ENCODE measurements at regions not wholly inside any gene's neighbourhood (a gene's known extent, or its start where the extent isn't known, plus 50 kb on each side); places are given as distances from the start of the nearest gene placed in this dataset.

DNA sequence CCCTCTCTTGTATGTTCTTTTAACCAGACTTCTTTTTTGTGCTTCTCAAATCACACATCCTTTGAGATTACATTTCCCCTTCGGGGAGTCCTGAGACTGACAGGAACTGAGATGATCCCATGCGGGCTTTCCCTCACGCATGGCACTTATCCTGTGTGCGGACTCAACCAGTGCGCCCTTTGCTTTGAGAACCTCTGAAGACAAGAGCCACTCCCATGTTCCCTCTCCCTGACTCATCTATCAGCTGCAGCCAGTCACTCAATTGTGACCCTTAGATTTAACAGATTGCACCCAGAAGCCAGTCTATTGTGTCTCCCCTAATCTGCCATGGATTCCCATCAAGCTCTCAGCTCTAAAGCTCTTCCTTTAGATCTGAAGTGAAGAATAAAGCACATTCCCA lies 353.9 kb upstream of the MEOX2 start:
- no peaks in the 10 kb centered on the region for H3K36me3 Mint-ChIP-seq
- H3K4me3 Mint-ChIP-seq, result no peak overlapping the region
- no peaks in the 10 kb centered on the region for H3K4me1 Mint-ChIP-seq
- H3K27ac Mint-ChIP-seq, result no peak overlapping the region
- H3K27me3 Mint-ChIP-seq, result peaks cover 5% of the 10 kb centered on the region
- no peak for DNase-seq
- H3K9me3 Mint-ChIP-seq, result no peaks in the 10 kb centered on the region

DNA sequence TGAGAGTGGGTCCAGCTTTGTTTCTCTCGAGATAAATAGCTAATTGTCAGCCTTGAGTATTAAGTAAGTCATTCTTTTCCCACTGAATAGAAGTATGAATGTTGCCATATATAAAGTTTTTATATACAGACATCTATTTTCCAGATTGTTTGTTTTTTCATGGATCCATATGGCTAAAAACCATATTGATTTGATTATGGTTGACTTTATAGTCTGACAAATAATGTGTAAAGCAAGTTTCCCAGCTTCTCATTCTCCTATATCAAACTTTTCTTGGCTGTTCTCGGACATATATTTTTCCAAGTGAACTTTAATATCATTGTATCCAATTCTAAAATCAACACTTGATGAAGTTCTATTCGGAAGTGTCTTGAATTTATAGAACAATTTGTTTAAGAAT lies 352.4 kb upstream of the MEOX2 start:
- no peak for DNase-seq
- no peak overlapping the region for H3K27ac Mint-ChIP-seq
- peaks cover 5% of the 10 kb centered on the region for H3K27me3 Mint-ChIP-seq
- no peaks in the 10 kb centered on the region for H3K9me3 Mint-ChIP-seq
- H3K4me3 Mint-ChIP-seq, result no peak overlapping the region
- no peaks in the 10 kb centered on the region for H3K4me1 Mint-ChIP-seq
- H3K36me3 Mint-ChIP-seq, result no peaks in the 10 kb centered on the region

DNA sequence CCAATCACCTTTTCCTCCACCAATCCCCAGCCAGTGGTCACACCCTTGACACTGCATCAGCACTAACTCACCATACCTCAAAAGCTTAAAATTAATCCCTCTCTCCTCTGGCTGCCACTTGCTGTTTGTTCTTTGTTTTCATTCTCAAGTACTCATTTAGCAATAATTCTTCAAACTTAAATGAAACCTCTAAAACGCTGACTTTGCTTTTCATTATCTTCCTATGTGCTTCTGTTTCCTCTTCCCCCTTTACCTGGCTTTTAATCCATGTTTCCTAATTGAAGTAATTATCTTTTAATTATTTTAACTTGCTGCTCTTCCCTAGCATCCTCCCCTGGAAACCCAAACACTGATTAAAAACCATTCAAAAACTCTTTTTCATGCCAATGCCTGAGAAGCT lies 348.9 kb upstream of the MEOX2 start:
- H3K36me3 Mint-ChIP-seq, result no peaks in the 10 kb centered on the region
- DNase-seq, result no peak
- no peaks in the 10 kb centered on the region for H3K4me1 Mint-ChIP-seq
- peaks cover 2% of the 10 kb centered on the region for H3K27me3 Mint-ChIP-seq
- no peak overlapping the region for H3K4me3 Mint-ChIP-seq
- no peak overlapping the region for H3K27ac Mint-ChIP-seq
- no peaks in the 10 kb centered on the region for H3K9me3 Mint-ChIP-seq

DNA sequence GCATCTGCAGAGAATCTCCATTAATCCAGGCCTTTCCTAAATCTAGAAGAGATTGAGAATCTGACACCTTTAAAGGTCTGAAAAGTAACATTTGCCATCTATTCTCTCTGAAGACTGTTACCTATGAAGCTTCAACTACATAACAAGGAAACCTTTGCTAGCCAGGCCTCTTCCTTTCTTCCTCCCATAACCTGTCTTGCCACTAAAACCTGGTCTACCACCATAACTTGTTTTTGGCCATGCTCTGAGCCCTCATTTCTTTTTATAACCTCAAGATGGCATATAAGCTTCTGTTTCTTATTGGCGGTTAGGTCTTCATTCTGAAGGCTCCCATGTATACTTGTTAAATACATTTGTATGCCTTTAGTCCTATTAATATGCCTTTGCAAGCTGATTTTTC lies 348.4 kb upstream of the MEOX2 start:
- Mint-ChIP-seq H3K4me1 (no peaks in the 10 kb centered on the region), H3K27ac (no peak overlapping the region), H3K36me3 (no peaks in the 10 kb centered on the region), H3K4me3 (no peak overlapping the region), H3K9me3 (no peaks in the 10 kb centered on the region), H3K27me3 (no peaks in the 10 kb centered on the region)
- no peak for DNase-seq

DNA sequence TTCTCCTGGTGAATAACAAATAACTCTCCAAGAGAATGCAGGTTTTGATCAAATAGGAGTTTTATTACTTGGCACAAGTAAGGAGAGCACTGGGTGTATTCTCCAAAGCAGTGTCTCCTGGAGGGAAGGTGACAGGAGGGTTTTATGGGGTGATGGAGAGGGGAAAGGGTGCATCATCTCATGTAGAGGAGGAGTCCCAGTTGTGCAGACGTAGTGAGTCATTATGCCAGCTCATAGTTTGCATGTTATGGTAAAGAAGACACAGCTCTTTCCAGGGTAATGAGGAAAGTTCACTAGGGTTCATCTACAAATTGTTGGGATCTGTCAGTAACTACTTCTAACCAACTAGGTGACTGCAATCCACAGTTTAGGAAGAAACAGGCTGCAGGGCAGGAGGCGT lies 347.9 kb upstream of the MEOX2 start:
- H3K27ac Mint-ChIP-seq, result no peak overlapping the region
- H3K9me3 Mint-ChIP-seq, result no peaks in the 10 kb centered on the region
- no peaks in the 10 kb centered on the region for H3K27me3 Mint-ChIP-seq
- H3K4me3 Mint-ChIP-seq, result no peak overlapping the region
- DNase-seq, result no peak
- no peaks in the 10 kb centered on the region for H3K4me1 Mint-ChIP-seq
- no peaks in the 10 kb centered on the region for H3K36me3 Mint-ChIP-seq

DNA sequence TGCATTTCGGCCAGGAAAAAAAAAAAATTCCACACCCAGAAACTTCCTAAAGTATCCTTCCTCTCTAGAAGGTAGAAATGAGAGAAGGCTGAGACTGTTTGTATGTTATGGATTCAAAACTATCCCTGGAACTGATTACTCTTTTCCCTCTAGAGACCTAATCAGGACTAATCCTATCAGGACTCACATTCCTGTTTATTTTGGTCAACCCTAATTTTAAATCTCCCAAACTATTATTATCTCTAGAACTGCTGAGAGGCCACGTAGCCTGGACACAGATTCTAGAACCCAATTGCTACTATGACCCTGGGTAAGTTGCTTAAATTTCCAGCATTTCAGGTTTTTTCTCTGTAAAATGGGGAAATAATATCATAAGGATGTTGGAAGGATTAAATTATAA lies 346.8 kb upstream of the MEOX2 start:
- Mint-ChIP-seq H3K9me3 (no peaks in the 10 kb centered on the region), H3K27me3 (no peaks in the 10 kb centered on the region), H3K4me3 (no peak overlapping the region), H3K4me1 (no peaks in the 10 kb centered on the region), H3K36me3 (no peaks in the 10 kb centered on the region), H3K27ac (no peak overlapping the region)
- no peak for DNase-seq

DNA sequence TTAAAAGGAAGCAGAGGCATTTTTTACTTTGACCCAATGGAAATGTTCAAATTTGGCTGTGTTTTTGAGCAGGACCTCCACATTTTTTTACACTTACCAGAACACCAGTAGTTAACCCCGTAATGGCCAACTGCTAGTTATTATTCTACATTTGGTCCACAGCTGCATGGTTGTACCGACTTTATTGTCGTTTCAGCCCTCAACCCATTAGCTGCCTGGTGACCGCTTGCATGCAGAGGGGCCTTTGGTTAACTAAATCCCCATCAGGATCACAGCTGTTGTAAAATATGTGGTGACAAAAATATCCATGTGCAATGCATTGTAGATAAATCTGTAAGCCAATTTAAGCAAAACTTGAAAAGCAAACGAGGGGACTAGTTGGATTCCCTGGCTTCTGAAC lies 342.2 kb upstream of the MEOX2 start:
- no peaks in the 10 kb centered on the region for H3K9me3 Mint-ChIP-seq
- no peak overlapping the region for H3K27ac Mint-ChIP-seq
- H3K4me3 Mint-ChIP-seq, result no peak overlapping the region
- H3K4me1 Mint-ChIP-seq, result no peaks in the 10 kb centered on the region
- H3K36me3 Mint-ChIP-seq, result no peaks in the 10 kb centered on the region
- H3K27me3 Mint-ChIP-seq, result no peaks in the 10 kb centered on the region
- no peak for DNase-seq

DNA sequence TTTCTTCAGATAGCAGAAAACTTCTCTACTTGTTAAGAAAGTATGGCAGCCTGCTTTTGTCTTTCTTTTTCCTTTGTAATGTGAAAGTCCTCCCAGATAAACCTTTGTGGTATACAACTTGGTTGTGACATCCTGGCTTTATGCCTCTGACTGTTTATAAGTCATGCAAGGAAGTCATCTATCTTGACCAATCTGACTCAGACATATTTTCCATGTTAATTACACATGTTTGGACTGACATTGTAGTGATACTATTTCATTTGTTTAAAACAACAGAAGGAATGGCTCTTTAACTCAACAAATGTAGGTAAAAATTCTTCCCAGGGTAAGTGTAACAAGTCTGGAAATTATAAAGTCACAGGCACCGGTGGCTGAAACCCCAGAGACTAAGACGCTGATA lies 341.6 kb upstream of the MEOX2 start:
- Mint-ChIP-seq H3K27me3 (no peaks in the 10 kb centered on the region), H3K4me3 (no peak overlapping the region), H3K9me3 (no peaks in the 10 kb centered on the region), H3K27ac (no peak overlapping the region), H3K4me1 (no peaks in the 10 kb centered on the region), H3K36me3 (no peaks in the 10 kb centered on the region)
- no peak for DNase-seq

DNA sequence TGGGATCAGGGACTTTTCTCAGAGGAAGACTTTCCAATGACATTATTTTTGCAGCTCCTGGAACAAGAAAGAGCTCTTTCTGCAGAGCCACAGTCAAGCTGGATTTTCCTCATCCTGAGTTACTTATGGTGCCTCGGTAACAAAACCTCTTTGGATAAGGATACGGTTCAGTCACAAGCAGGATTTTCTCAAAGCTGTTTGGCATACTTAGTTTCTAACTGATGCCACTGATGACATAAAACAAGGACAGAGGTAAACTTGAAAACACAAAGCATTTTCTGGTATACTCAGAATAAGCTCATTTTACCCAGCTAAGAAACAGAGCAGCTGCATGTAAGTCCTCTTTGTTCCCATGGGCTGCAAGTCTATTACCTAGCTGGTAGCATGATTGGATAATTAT lies 340.9 kb upstream of the MEOX2 start:
- no peaks in the 10 kb centered on the region for H3K27me3 Mint-ChIP-seq
- no peaks in the 10 kb centered on the region for H3K9me3 Mint-ChIP-seq
- H3K36me3 Mint-ChIP-seq, result no peaks in the 10 kb centered on the region
- H3K4me1 Mint-ChIP-seq, result no peaks in the 10 kb centered on the region
- H3K4me3 Mint-ChIP-seq, result no peak overlapping the region
- no peak for DNase-seq
- no peak overlapping the region for H3K27ac Mint-ChIP-seq

DNA sequence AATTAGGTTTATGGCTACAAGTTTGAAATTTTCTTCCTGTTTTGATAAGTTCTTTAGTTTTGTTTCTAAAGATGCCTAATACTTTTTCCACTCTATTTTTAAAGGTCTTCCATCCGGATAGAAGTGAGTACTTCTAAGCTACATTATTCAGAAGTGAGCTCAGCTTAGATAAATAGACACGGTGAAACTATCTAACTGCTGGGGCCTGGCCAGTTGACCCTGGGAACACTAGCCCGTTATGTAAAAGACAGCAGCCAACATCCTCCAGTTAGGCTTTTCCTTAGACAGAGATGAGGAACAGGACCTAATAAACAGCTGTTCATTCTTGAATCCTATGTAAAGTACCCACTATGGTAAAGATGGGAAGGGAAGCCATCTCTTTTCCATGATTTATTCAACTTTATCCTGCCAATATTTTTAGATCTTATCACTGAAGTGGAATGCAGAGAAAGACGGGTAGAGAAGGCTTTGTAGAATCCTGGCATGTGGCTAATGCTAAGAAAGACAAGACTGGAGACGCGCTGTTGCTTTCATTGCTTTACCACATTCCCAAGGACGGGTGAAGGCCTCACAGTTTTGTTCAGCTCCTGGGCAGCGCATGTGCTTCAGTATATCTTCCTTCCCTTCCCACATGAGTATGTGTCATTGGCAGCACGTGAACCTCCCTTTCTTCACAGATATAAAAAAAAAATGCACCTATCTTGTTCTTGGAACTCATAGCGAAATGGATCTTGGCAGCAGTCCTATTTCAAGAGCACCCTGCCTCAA lies 340.0 kb upstream of the MEOX2 start:
- Mint-ChIP-seq H3K27ac (no peak overlapping the region), H3K27me3 (no peaks in the 10 kb centered on the region), H3K36me3 (no peaks in the 10 kb centered on the region), H3K9me3 (no peaks in the 10 kb centered on the region), H3K4me1 (no peaks in the 10 kb centered on the region), H3K4me3 (no peak overlapping the region)
- DNase-seq, result no peak

DNA sequence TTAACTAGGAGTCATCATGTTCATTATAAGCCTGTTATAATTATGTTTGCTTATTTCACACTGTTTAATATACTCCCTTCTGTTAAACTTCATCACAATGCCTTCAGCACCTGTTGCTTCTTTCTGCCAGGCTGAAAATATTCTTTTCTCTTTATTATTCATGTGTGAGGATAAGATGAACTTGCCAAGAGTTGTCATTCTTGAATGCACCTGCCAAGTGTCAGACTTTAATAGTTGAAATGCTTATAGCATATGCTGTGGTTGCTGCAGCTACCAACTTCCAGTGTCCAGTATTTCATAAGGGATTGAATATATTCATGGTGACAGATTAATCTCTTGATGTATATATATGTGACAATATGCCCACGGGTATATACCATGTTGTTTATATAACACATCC lies 339.2 kb upstream of the MEOX2 start:
- Mint-ChIP-seq H3K4me1 (no peaks in the 10 kb centered on the region), H3K4me3 (no peak overlapping the region), H3K9me3 (no peaks in the 10 kb centered on the region), H3K27me3 (no peaks in the 10 kb centered on the region), H3K27ac (no peak overlapping the region), H3K36me3 (no peaks in the 10 kb centered on the region)
- DNase-seq, result no peak

DNA sequence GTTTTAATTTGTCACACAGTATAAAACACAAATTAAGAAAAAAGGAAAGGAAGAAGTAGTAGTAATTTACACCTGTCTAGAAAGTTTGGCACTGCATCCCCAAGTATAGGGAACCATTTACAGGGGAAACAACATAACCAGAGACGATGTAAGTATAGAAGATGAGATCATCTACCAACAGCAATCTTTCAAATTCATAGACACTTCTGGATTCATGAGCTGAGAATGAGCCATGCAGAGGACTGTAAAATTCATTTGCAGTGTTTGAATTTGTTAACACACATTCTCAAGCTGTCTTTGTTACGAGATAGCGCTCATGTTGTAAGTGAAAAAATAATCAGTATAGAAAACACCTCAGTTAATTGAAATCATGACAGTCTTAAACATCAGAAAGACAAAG lies 337.0 kb upstream of the MEOX2 start:
- no peaks in the 10 kb centered on the region for H3K27me3 Mint-ChIP-seq
- DNase-seq, result no peak
- H3K4me3 Mint-ChIP-seq, result no peak overlapping the region
- H3K27ac Mint-ChIP-seq, result no peak overlapping the region
- no peaks in the 10 kb centered on the region for H3K9me3 Mint-ChIP-seq
- H3K36me3 Mint-ChIP-seq, result no peaks in the 10 kb centered on the region
- no peaks in the 10 kb centered on the region for H3K4me1 Mint-ChIP-seq

DNA sequence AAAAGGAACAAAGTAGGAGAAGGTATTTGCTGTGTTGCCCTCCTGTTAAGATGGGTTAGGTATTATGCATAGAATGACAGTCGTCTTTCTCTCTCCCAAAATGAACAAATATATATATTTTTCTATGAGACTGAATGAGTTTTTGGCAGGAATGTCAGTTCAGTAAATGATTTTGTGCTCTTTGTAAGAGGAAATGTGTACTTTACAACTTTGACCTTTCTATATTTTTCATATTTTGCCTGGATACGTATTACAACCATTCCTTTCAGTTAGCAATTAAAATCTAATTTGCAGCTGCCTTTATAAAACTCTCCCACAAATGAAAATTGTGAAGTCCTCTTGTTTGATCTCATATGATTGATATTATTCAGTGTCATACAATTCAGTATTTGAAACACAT lies 336.6 kb upstream of the MEOX2 start:
- H3K4me3 Mint-ChIP-seq, result no peak overlapping the region
- H3K27me3 Mint-ChIP-seq, result no peaks in the 10 kb centered on the region
- no peak overlapping the region for H3K27ac Mint-ChIP-seq
- H3K36me3 Mint-ChIP-seq, result no peaks in the 10 kb centered on the region
- no peak for DNase-seq
- no peaks in the 10 kb centered on the region for H3K4me1 Mint-ChIP-seq
- no peaks in the 10 kb centered on the region for H3K9me3 Mint-ChIP-seq

DNA sequence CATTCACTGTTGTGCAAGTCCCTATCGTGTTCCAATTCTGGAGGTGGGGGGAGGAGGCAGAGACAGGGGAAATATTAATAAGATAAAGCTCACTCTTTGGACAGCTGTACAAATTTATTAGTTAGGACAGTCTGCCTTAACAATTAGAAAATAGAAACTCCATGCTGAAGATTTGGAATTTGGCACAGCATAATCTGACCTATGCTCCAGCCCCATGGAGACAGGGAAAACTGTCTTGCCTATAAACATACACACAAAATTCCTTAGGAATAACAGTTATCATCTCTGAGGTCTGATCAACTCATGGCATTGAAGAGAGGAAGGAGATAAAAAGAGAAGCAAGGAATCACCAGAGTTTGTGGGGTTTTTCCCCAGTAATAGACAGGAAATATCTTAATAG lies 335.4 kb upstream of the MEOX2 start:
- Mint-ChIP-seq H3K4me3 (no peak overlapping the region), H3K36me3 (no peaks in the 10 kb centered on the region), H3K27me3 (no peaks in the 10 kb centered on the region), H3K27ac (no peak overlapping the region), H3K9me3 (no peaks in the 10 kb centered on the region), H3K4me1 (no peaks in the 10 kb centered on the region)
- DNase-seq, result no peak

DNA sequence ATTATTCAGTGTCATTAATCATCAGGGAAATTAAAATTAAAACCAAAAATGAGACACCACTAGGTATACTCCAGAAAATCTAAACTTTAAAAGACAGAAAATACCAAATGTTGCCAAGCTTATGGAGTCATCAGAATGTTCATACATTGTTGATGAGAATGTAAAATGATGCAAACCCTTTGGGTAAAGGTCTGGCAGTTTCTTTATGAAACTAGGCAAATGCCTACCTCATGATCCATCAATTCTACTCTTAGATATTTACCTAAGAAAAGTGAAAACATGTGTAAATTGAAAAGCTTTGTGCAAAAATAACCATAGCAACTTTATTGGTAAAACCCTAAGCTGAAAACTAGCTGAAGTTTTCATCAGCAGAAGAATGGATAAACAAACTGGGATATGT lies 329.5 kb upstream of the MEOX2 start:
- Mint-ChIP-seq H3K27me3 (no peaks in the 10 kb centered on the region), H3K4me1 (no peaks in the 10 kb centered on the region), H3K27ac (no peak overlapping the region), H3K9me3 (no peaks in the 10 kb centered on the region), H3K36me3 (no peaks in the 10 kb centered on the region), H3K4me3 (no peak overlapping the region)
- DNase-seq, result no peak

DNA sequence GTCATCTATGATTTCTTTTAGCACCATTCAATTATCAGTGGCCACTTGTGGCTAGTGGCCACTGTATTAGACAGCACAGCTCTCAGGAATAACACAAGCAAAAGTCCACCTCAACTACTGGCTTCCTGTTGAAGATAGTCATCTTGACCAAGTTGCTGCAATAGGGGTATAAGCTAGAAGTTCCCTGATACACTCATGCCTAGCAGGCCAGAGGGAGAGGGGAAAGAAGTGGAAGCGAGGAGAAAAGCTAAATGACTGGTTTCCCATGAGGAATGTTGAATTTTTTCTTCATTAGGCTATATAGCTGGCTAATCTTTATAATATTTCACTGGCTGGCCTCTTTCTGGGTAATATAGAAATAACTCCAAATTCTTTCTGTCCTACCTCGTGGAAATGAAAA lies 327.5 kb upstream of the MEOX2 start:
- DNase-seq, result no peak
- H3K27ac Mint-ChIP-seq, result no peak overlapping the region
- no peaks in the 10 kb centered on the region for H3K4me1 Mint-ChIP-seq
- H3K4me3 Mint-ChIP-seq, result no peak overlapping the region
- no peaks in the 10 kb centered on the region for H3K36me3 Mint-ChIP-seq
- no peaks in the 10 kb centered on the region for H3K9me3 Mint-ChIP-seq
- no peaks in the 10 kb centered on the region for H3K27me3 Mint-ChIP-seq

DNA sequence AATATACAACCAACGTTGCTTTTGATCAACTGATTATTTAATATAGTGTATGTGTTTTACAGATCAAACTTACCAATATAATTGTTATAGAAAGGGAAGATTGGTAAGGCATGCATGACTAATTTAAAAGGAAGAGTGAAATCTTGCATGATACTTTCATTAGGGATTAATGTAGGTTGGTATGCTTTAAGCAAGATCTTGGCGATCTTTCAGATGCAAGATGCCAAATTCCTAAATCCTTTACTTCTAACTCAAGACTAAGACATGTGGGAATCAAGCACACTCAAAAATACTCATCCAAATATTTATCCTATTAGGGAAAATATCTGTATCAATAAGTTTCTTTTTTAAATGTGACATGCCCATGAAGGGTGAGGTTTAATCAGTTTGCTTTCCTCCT lies 321.4 kb upstream of the MEOX2 start:
- Mint-ChIP-seq H3K9me3 (no peaks in the 10 kb centered on the region), H3K27ac (no peak overlapping the region), H3K4me1 (no peaks in the 10 kb centered on the region), H3K4me3 (no peak overlapping the region), H3K36me3 (no peaks in the 10 kb centered on the region), H3K27me3 (no peaks in the 10 kb centered on the region)
- DNase-seq, result no peak

All from activated naive CD8-positive, alpha-beta T cell treated with anti-CD3 and anti-CD28 coated beads for 36 hours (primary cell).